Ascending aorta (tissue), 2 donors: ENCODE measurements at regions not wholly inside any gene's neighbourhood (a gene's known extent, or its start where the extent isn't known, plus 50 kb on each side); places are given as distances from the start of the nearest gene placed in this dataset.

Experiments
- DNase-seq, 2 donors: peaks; one replicate each; pipeline ENCODE4 v3.0.0-alpha.2; 2019; ENCODE audit warnings: low spot score in 2 of 2
- H3K27ac ChIP-seq, 2 donors: fragments of 200-600 bp; sonication (generic); one replicate each; pipeline ENCODE4 v1.5.1; 2016 to 2017; ENCODE audit warnings: mild to moderate bottlenecking in 1 of 2
- H3K27me3 ChIP-seq: fragments of 200-600 bp; sonication (generic); one replicate; pipeline ENCODE4 v1.5.1; 2017
- H3K36me3 ChIP-seq, 2 donors: fragments of 200-600 bp; sonication (generic); one replicate each; pipeline ENCODE4 v1.5.1; 2016
- H3K4me1 ChIP-seq, 2 donors: fragments of 200-600 bp; sonication (generic); one replicate each; pipeline ENCODE4 v1.5.1; 2016 to 2017; ENCODE audit warnings: mild to moderate bottlenecking in 1 of 2
- H3K4me3 ChIP-seq, 2 donors: fragments of 200-600 bp; sonication (generic); one replicate each; pipeline ENCODE4 v1.5.1; 2016 to 2017; ENCODE audit warnings: mild to moderate bottlenecking in 1 of 2
- H3K9me3 ChIP-seq, 2 donors: fragments of 200-600 bp; sonication (generic); one replicate each; pipeline ENCODE4 v1.5.1; 2016
- CTCF ChIP-seq, 3 experiments: fragments of 200-600 bp in 2 of 3; fragments of 450-650 bp in 1 of 3; sonication (generic) in 2 of 3; IDR thresholded peaks; one replicate each; pipeline ENCODE4 v1.5.1; 2016 to 2019; ENCODE audit warnings: antibody characterized with exemption in 3 of 3, mild to moderate bottlenecking in 1 of 3, moderate library complexity in 1 of 3
- intact Hi-C: fragments of 100-400 bp; cut with DNase I; formaldehyde crosslinking; loops from one replicate; pipeline ENCODE4 v1.15.1; 2023

- H3K27ac ChIP-seq, result no peak overlapping the region
- no peaks in the 10 kb centered on the region for H3K36me3 ChIP-seq
- no peak for TF ChIP-seq CTCF (IDR thresholded peaks at IDR 0.05)
- H3K27me3 ChIP-seq, result no peaks in the 10 kb centered on the region
- DNase-seq, result no peak
- no peaks in the 10 kb centered on the region for H3K4me1 ChIP-seq
- no peak overlapping the region for H3K4me3 ChIP-seq
- H3K9me3 ChIP-seq, result no peaks in the 10 kb centered on the region
- intact Hi-C loops, result no loop called here
These were observed 188.2 kb downstream of the SPCS3 start for GRCh38 chr4:176507845-176508533.

GRCh38 chr4:176508780-176509331 is 189.1 kb downstream of the SPCS3 start:
- Histone ChIP-seq H3K36me3 (no peaks in the 10 kb centered on the region), H3K9me3 (no peaks in the 10 kb centered on the region), H3K27me3 (no peaks in the 10 kb centered on the region), H3K27ac (no peak overlapping the region), H3K4me3 (no peak overlapping the region), H3K4me1 (no peaks in the 10 kb centered on the region)
- TF ChIP-seq CTCF (IDR thresholded peaks at IDR 0.05), result no peak
- no peak for DNase-seq
- intact Hi-C loops, result no loop called here

GRCh38 chr4:176525576-176525975 is 205.8 kb downstream of the SPCS3 start:
- H3K36me3 ChIP-seq, result no peaks in the 10 kb centered on the region
- H3K27me3 ChIP-seq, result no peaks in the 10 kb centered on the region
- H3K4me3 ChIP-seq, result no peak overlapping the region
- TF ChIP-seq CTCF (IDR thresholded peaks at IDR 0.05), result no peak
- intact Hi-C loops, result no loop called here
- no peak overlapping the region for H3K27ac ChIP-seq
- DNase-seq, result no peak
- H3K4me1 ChIP-seq, result no peaks in the 10 kb centered on the region
- H3K9me3 ChIP-seq, result no peaks in the 10 kb centered on the region

GRCh38 chr4:176526704-176527103 is 206.9 kb downstream of the SPCS3 start:
- Histone ChIP-seq H3K4me3 (no peak overlapping the region), H3K9me3 (no peaks in the 10 kb centered on the region), H3K27me3 (no peaks in the 10 kb centered on the region), H3K27ac (no peak overlapping the region), H3K36me3 (no peaks in the 10 kb centered on the region), H3K4me1 (no peaks in the 10 kb centered on the region)
- intact Hi-C loops, result no loop called here
- DNase-seq, result no peak
- TF ChIP-seq CTCF (IDR thresholded peaks at IDR 0.05), result no peak

GRCh38 chr4:176529574-176529973 is 209.8 kb downstream of the SPCS3 start:
- Histone ChIP-seq H3K4me1 (no peaks in the 10 kb centered on the region), H3K36me3 (no peaks in the 10 kb centered on the region), H3K27ac (no peak overlapping the region), H3K4me3 (no peak overlapping the region), H3K27me3 (no peaks in the 10 kb centered on the region), H3K9me3 (no peaks in the 10 kb centered on the region)
- TF ChIP-seq CTCF (IDR thresholded peaks at IDR 0.05), result no peak
- DNase-seq, result no peak
- intact Hi-C loops, result no loop called here
